A549 (cell line): ENCODE measurements at regions not wholly inside any gene's neighbourhood (a gene's known extent, or its start where the extent isn't known, plus 50 kb on each side); places are given as distances from the start of the nearest gene placed in this dataset.

Experiments
- ATAC-seq, 2 experiments: fragments of 200-7000 bp in 1 of 2; fragments of >200 bp in 1 of 2; cut with Nextera tagmentation in 1 of 2; cut with Tn5 transposase in 1 of 2; 3 replicates each; pipeline versions ENCODE4 v1.8.0 to v1.9.1; 2018 to 2020; ENCODE audit warnings: mild to moderate bottlenecking in 1 of 2, moderate library complexity in 1 of 2
- CTCF ChIA-PET: fragments of 300-600 bp; sonication (Branson Sonifier 250); formaldehyde crosslinking; extraction: SDS; loops from one replicate; lab custom pipeline; 2021; ENCODE audit warnings: antibody characterized with exemption, inconsistent platforms; lab: Yijun Ruan, JAX
- POLR2A ChIA-PET: fragments of 350-600 bp; formaldehyde crosslinking; extraction: SDS; loops from one replicate; lab custom pipeline; 2021; ENCODE audit warnings: antibody characterized with exemption, inconsistent platforms; lab: Yijun Ruan, JAX
- DNase-seq, 2 experiments: peaks; one replicate each; pipeline versions ENCODE4 v3.0.0 to v3.0.0-alpha.2; 2011 to 2016; ENCODE audit warnings: low read depth in 1 of 2, low spot score in 1 of 2
- FAIRE-seq: peaks from 2 replicates; lab custom pipeline; 2011; peaks lifted over from hg19 to GRCh38; lab: Jason Lieb, UNC
- H3K27ac ChIP-seq, 2 experiments: fragments of >200 bp; sonication (Bioruptor Twin); formaldehyde crosslinking; 3 replicates each; pipeline ENCODE4 v1.5.1; 2016 to 2017
- H3K4me1 ChIP-seq: fragments of >200 bp; sonication (Bioruptor Twin); formaldehyde crosslinking; 3 replicates; pipeline ENCODE4 v1.6.1; 2016
- H3K4me2 ChIP-seq: fragments of >200 bp; sonication (Bioruptor Twin); formaldehyde crosslinking; 3 replicates; pipeline ENCODE4 v1.6.1; 2016
- H3K4me3 ChIP-seq: fragments of >200 bp; sonication (Bioruptor Twin); formaldehyde crosslinking; 3 replicates; pipeline ENCODE4 v1.5.1; 2016
- H3K9me3 ChIP-seq: fragments of >200 bp; sonication (Bioruptor Twin); formaldehyde crosslinking; 3 replicates; pipeline ENCODE4 v1.6.1; 2016
- BHLHE40 ChIP-seq: IDR thresholded peaks from 2 replicates; pipeline ENCODE4 v1.6.1; 2012; ENCODE audit warnings: low read depth, low read length, inconsistent platforms
- CEBPB ChIP-seq, 2 experiments: fragments of >200 bp in 1 of 2; sonication (Bioruptor Twin) in 1 of 2; formaldehyde crosslinking in 1 of 2; IDR thresholded peaks; 2 replicates each; pipeline ENCODE4 v1.6.1; 2012 to 2016
- CHD2 ChIP-seq: fragments of 150-350 bp; IDR thresholded peaks from 2 replicates; pipeline ENCODE4 v1.6.1; 2014; ENCODE audit warnings: low read length; ENCODE audit not compliant: partially characterized antibody
- EHF ChIP-seq: fragments of 250-450 bp; sonication (Bioruptor Pico); IDR thresholded peaks from 2 replicates; pipeline ENCODE4 v1.5.0; 2020; ENCODE audit warnings: mild to moderate bottlenecking
- FOSB ChIP-seq: fragments of 250-450 bp; sonication (Bioruptor Pico); IDR thresholded peaks from 2 replicates; pipeline ENCODE4 v1.5.0; 2020; ENCODE audit warnings: mild to moderate bottlenecking, moderate library complexity
- FOXS1 ChIP-seq: fragments of 250-450 bp; sonication (Bioruptor Pico); IDR thresholded peaks from 2 replicates; pipeline ENCODE4 v1.5.0; 2020; ENCODE audit warnings: mild to moderate bottlenecking, moderate library complexity
- HOXA7 ChIP-seq: fragments of 250-450 bp; sonication (Bioruptor Pico); IDR thresholded peaks from 2 replicates; pipeline ENCODE4 v1.5.0; 2020; ENCODE audit warnings: mild to moderate bottlenecking, moderate library complexity
- HOXB13 ChIP-seq: fragments of 250-450 bp; sonication (Bioruptor Pico); IDR thresholded peaks from 2 replicates; pipeline ENCODE4 v1.5.0; 2020; ENCODE audit warnings: low read depth, mild to moderate bottlenecking, moderate library complexity
- HOXB5 ChIP-seq: fragments of 250-450 bp; sonication (Bioruptor Pico); IDR thresholded peaks from 2 replicates; pipeline ENCODE4 v1.5.0; 2020; ENCODE audit warnings: mild to moderate bottlenecking, moderate library complexity
- MAFK ChIP-seq: fragments of 450-650 bp; IDR thresholded peaks from 2 replicates; pipeline ENCODE4 v1.6.1; 2014; ENCODE audit not compliant: partially characterized antibody
- MAZ ChIP-seq: fragments of 150-350 bp; IDR thresholded peaks from 2 replicates; pipeline ENCODE4 v1.6.1; 2014; ENCODE audit warnings: antibody characterized with exemption, low read depth, low read length, borderline replicate concordance
- NFE2L2 ChIP-seq: fragments of 150-350 bp; conservative IDR thresholded peaks from 2 replicates; pipeline ENCODE4 v1.6.1; 2014; ENCODE audit warnings: low read length
- NR3C1 ChIP-seq: fragments of >200 bp; sonication (Bioruptor Twin); formaldehyde crosslinking; IDR thresholded peaks from 3 replicates; pipeline ENCODE4 v1.6.1; 2017
- PHF8 ChIP-seq: fragments of 200-600 bp; sonication (generic); IDR thresholded peaks from 2 replicates; pipeline ENCODE4 v1.6.1; 2016; ENCODE audit warnings: low read depth, mild to moderate bottlenecking, antibody characterized with exemption, moderate library complexity, borderline replicate concordance
- POLR2A ChIP-seq: IDR thresholded peaks from 2 replicates; pipeline ENCODE4 v1.6.1; 2012; ENCODE audit warnings: mild to moderate bottlenecking, low read length
- POLR2AphosphoS2 ChIP-seq: conservative IDR thresholded peaks from 2 replicates; pipeline ENCODE4 v1.6.1; 2012; ENCODE audit warnings: low read length, improper control_type of control experiment, inconsistent platforms
- RARB ChIP-seq: fragments of 250-450 bp; sonication (Bioruptor Pico); IDR thresholded peaks from 2 replicates; pipeline ENCODE4 v1.8.0; 2021; ENCODE audit warnings: mild to moderate bottlenecking, moderate library complexity
- RFX5 ChIP-seq: fragments of 450-650 bp; IDR thresholded peaks from 2 replicates; pipeline ENCODE4 v1.7.1; 2014; ENCODE audit warnings: antibody characterized with exemption, mild to moderate bottlenecking, moderate library complexity
- SREBF2 ChIP-seq: fragments of 450-650 bp; IDR thresholded peaks from 2 replicates; pipeline ENCODE4 v1.6.1; 2014; ENCODE audit warnings: mild to moderate bottlenecking, moderate library complexity
- TFCP2L1 ChIP-seq: fragments of 250-450 bp; sonication (Bioruptor Pico); IDR thresholded peaks from 2 replicates; pipeline ENCODE4 v1.5.0; 2021; ENCODE audit warnings: mild to moderate bottlenecking
- ZC3H11A ChIP-seq: fragments of 450-650 bp; IDR thresholded peaks from 2 replicates; pipeline ENCODE4 v1.6.1; 2014; ENCODE audit warnings: antibody characterized with exemption, mild to moderate bottlenecking
- ZSCAN20 ChIP-seq: fragments of 250-450 bp; sonication (Bioruptor Pico); IDR thresholded peaks from 2 replicates; pipeline ENCODE4 v1.8.0; 2022; ENCODE audit warnings: mild to moderate bottlenecking, moderate library complexity
- WGBS: methylation state at CpG from one replicate; pipeline ENCODE4 v1.1.6; 2017; ENCODE audit errors: missing lambda C conversion rate; 5-methylcytosine and 5-hydroxymethylcytosine counted together
- TF ChIP-seq, protein P1 (sequence below): fragments of 150-350 bp; IDR thresholded peaks from 2 replicates; pipeline ENCODE4 v1.6.1; 2014; ENCODE audit warnings: low read depth, mild to moderate bottlenecking, low read length
- TF ChIP-seq, protein P2 (sequence below): IDR thresholded peaks from 2 replicates; pipeline ENCODE4 v1.6.1; 2012
- TF ChIP-seq, protein P3 (sequence below): fragments of 200-600 bp; sonication (generic); IDR thresholded peaks from 2 replicates; pipeline ENCODE4 v1.6.1; 2016; ENCODE audit warnings: antibody characterized with exemption, mild to moderate bottlenecking, moderate library complexity
- TF ChIP-seq, protein P4 (sequence below): IDR thresholded peaks from 2 replicates; pipeline ENCODE4 v1.6.1; 2012; ENCODE audit warnings: low read depth, borderline replicate concordance
- TF ChIP-seq, protein P5 (sequence below): fragments of >200 bp; sonication (Bioruptor Twin); formaldehyde crosslinking; IDR thresholded peaks from 2 replicates; pipeline ENCODE4 v1.6.1; 2016
- TF ChIP-seq, protein P6 (sequence below): fragments of >200 bp; sonication (Bioruptor Twin); formaldehyde crosslinking; IDR thresholded peaks from 3 replicates; pipeline ENCODE4 v1.6.1; 2016
- TF ChIP-seq, protein P7 (sequence below): fragments of 250-450 bp; sonication (Bioruptor Pico); IDR thresholded peaks from 2 replicates; pipeline ENCODE4 v1.5.0; 2021; ENCODE audit warnings: mild to moderate bottlenecking, moderate library complexity, borderline replicate concordance

DNA sequence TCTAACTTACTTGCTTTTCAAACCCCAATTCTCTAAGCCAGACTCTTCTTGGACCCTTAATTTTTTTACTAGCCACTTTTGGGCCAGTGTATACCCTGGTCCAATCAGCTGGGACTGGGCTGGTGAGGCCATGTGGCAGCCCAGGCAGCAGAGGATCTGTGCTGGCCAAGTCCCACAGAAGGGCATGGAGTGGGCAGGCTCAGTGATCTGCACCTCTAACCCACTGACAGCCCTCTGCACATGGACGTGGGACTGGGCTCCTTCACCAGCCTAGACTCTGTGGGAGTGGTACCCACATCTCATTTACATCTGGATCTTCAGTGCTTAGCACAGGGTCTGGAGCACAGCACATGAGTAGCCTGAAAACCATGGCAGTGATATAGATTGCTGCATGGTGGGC is 56.1 kb upstream of the PRR23C start:
- Histone ChIP-seq H3K4me1 (no peaks in the 10 kb centered on the region), H3K27ac (no peak overlapping the region), H3K9me3 (no peaks in the 10 kb centered on the region), H3K4me2 (no peak overlapping the region), H3K4me3 (no peak overlapping the region)
- POLR2A ChIA-PET = no interaction called here
- DNase-seq (no peak), ATAC-seq (no peak), FAIRE-seq (no peak)
- CTCF ChIA-PET = interaction anchor here (0.8 to 5.9 kb wide), 2 partner anchors 11 to 229 kb away, joined by 3 to 27 read pairs; no protein-coding TSS in a partner anchor
- no CpG with 5 or more reads among the region's 1 CpG for WGBS
- TF ChIP-seq CHD2 (no peak), PHF8 (no peak), HOXA7 (no peak), ZSCAN20 (CRISPR knock-in tag) (no peak), BHLHE40 (no peak), FOXS1 (no peak), FOSB (CRISPR knock-in tag) (no peak), NR3C1 (no peak), HOXB5 (CRISPR knock-in tag) (no peak), RARB (CRISPR knock-in tag) (no peak), POLR2AphosphoS2 (no peak), RFX5 (no peak), EHF (no peak), ZC3H11A (no peak), MAFK (no peak)
- TF ChIP-seq, protein P1, sequence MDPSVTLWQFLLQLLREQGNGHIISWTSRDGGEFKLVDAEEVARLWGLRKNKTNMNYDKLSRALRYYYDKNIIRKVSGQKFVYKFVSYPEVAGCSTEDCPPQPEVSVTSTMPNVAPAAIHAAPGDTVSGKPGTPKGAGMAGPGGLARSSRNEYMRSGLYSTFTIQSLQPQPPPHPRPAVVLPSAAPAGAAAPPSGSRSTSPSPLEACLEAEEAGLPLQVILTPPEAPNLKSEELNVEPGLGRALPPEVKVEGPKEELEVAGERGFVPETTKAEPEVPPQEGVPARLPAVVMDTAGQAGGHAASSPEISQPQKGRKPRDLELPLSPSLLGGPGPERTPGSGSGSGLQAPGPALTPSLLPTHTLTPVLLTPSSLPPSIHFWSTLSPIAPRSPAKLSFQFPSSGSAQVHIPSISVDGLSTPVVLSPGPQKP = no peak
- TF ChIP-seq, protein P2, sequence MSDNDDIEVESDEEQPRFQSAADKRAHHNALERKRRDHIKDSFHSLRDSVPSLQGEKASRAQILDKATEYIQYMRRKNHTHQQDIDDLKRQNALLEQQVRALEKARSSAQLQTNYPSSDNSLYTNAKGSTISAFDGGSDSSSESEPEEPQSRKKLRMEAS = no peak
- TF ChIP-seq, protein P3, sequence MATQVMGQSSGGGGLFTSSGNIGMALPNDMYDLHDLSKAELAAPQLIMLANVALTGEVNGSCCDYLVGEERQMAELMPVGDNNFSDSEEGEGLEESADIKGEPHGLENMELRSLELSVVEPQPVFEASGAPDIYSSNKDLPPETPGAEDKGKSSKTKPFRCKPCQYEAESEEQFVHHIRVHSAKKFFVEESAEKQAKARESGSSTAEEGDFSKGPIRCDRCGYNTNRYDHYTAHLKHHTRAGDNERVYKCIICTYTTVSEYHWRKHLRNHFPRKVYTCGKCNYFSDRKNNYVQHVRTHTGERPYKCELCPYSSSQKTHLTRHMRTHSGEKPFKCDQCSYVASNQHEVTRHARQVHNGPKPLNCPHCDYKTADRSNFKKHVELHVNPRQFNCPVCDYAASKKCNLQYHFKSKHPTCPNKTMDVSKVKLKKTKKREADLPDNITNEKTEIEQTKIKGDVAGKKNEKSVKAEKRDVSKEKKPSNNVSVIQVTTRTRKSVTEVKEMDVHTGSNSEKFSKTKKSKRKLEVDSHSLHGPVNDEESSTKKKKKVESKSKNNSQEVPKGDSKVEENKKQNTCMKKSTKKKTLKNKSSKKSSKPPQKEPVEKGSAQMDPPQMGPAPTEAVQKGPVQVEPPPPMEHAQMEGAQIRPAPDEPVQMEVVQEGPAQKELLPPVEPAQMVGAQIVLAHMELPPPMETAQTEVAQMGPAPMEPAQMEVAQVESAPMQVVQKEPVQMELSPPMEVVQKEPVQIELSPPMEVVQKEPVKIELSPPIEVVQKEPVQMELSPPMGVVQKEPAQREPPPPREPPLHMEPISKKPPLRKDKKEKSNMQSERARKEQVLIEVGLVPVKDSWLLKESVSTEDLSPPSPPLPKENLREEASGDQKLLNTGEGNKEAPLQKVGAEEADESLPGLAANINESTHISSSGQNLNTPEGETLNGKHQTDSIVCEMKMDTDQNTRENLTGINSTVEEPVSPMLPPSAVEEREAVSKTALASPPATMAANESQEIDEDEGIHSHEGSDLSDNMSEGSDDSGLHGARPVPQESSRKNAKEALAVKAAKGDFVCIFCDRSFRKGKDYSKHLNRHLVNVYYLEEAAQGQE = no peak

DNA sequence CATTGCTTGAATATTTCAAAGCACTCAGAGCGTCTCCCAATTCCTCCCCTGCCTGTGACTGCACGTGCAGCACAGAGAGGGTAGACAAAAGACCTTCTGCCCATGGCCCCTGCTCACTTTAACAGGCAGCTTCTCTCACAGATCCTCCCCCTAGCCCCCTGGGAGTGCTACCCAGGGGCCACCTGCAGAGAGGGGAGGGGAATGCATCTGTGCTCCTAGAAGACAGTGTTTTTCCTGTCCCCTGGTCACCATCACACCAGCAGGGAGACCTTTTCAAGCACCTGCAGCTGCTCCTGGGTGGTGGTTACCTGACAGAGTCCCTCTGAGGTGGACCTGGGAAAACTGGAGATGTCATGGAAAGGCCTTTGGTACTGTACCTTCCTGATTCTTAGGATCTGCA is 56.7 kb upstream of the PRR23C start:
- TF ChIP-seq BHLHE40 (no peak), NFE2L2 (no peak), HOXB5 (CRISPR knock-in tag) (no peak), SREBF2 (no peak), TFCP2L1 (CRISPR knock-in tag) (no peak), POLR2A (no peak), PHF8 (no peak), HOXB13 (no peak), CEBPB (IDR thresholded peaks at IDR 0.05) (no peak), MAZ (no peak)
- TF ChIP-seq, protein P1 = no peak
- TF ChIP-seq, protein P4, sequence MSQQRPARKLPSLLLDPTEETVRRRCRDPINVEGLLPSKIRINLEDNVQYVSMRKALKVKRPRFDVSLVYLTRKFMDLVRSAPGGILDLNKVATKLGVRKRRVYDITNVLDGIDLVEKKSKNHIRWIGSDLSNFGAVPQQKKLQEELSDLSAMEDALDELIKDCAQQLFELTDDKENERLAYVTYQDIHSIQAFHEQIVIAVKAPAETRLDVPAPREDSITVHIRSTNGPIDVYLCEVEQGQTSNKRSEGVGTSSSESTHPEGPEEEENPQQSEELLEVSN = no peak
- TF ChIP-seq, protein P5, sequence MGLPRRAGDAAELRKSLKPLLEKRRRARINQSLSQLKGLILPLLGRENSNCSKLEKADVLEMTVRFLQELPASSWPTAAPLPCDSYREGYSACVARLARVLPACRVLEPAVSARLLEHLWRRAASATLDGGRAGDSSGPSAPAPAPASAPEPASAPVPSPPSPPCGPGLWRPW = no peak
- TF ChIP-seq, protein P6, sequence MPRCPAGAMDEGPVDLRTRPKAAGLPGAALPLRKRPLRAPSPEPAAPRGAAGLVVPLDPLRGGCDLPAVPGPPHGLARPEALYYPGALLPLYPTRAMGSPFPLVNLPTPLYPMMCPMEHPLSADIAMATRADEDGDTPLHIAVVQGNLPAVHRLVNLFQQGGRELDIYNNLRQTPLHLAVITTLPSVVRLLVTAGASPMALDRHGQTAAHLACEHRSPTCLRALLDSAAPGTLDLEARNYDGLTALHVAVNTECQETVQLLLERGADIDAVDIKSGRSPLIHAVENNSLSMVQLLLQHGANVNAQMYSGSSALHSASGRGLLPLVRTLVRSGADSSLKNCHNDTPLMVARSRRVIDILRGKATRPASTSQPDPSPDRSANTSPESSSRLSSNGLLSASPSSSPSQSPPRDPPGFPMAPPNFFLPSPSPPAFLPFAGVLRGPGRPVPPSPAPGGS = no peak
- TF ChIP-seq, protein P7, sequence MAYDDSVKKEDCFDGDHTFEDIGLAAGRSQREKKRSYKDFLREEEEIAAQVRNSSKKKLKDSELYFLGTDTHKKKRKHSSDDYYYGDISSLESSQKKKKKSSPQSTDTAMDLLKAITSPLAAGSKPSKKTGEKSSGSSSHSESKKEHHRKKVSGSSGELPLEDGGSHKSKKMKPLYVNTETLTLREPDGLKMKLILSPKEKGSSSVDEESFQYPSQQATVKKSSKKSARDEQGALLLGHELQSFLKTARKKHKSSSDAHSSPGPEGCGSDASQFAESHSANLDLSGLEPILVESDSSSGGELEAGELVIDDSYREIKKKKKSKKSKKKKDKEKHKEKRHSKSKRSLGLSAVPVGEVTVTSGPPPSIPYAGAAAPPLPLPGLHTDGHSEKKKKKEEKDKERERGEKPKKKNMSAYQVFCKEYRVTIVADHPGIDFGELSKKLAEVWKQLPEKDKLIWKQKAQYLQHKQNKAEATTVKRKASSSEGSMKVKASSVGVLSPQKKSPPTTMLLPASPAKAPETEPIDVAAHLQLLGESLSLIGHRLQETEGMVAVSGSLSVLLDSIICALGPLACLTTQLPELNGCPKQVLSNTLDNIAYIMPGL (CRISPR knock-in tag) = no peak
- CTCF ChIA-PET = interaction anchor here (0.8 to 5.9 kb wide), 2 partner anchors 11 to 228 kb away, joined by 3 to 27 read pairs; no protein-coding TSS in a partner anchor
- POLR2A ChIA-PET = no interaction called here
- Histone ChIP-seq H3K4me2 (no peak overlapping the region), H3K9me3 (no peaks in the 10 kb centered on the region), H3K27ac (no peak overlapping the region), H3K4me1 (no peaks in the 10 kb centered on the region), H3K4me3 (no peak overlapping the region)
- WGBS = no CpG with 5 or more reads among the region's 2 CpGs
- ATAC-seq = no peak
- DNase-seq = no peak
- no peak for FAIRE-seq
